Activated CD4-positive, CD25-positive, alpha-beta regulatory T cell treated with anti-CD3 and anti-CD28 coated beads, Interleukin-2, amount 50 U/mL, for 72 hours (primary cell): ENCODE measurements at regions not wholly inside any gene's neighbourhood (a gene's known extent, or its start where the extent isn't known, plus 50 kb on each side); places are given as distances from the start of the nearest gene placed in this dataset.

Experiments used
- DNase-seq: peaks from one replicate; pipeline ENCODE4 v3.0.0; 2021

DNA sequence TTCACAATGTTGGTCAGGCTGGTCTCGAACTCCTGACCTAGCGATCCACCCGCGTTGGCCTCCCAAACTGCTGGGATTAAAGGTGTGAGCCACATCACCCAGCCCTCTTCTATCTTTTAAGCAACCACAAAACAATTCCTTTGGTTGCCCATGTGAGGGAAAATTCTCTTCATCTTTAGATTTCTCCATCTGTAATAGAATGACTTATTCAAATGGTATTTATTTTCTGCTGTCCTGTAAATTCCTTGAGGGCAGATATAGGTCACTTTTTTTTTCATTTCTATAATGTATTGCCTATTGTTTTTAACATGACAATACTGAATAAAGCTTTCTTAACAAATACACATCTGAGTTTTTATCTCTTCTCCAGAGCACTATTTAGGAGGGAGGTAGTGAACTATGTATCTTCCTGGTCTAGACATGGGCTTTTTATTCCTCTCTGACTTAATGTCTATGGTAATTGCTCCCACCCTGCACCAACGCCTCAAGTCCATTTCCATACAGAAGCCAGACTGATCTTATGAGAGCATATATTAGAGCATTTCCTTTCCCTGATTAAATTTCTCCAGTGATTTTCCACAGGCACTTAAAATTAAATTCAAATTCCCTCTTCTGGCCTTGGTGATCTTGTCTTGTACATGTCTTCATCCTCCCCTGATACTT is 595.6 kb downstream of the CAAP1 start:
- DNase-seq, result no peak

DNA sequence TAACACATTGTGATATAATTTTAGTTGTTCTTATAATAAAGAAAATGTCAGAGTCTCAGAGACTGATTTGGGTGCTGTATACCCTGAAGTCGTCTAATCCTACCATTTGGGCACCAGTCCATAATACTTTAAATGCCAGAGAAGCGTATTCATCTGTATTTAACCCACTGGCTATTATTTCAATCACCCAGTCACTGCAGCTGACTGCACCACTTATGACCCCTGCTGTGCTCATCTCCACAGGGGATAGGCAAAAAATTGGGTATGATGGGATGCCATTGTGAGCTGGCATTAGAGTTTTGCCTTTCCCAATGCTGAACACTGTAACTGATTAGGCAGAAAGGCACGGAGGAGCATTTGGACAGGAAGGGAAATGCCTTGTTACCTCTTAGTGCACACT is 599.7 kb downstream of the CAAP1 start:
- DNase-seq, result no peak

DNA sequence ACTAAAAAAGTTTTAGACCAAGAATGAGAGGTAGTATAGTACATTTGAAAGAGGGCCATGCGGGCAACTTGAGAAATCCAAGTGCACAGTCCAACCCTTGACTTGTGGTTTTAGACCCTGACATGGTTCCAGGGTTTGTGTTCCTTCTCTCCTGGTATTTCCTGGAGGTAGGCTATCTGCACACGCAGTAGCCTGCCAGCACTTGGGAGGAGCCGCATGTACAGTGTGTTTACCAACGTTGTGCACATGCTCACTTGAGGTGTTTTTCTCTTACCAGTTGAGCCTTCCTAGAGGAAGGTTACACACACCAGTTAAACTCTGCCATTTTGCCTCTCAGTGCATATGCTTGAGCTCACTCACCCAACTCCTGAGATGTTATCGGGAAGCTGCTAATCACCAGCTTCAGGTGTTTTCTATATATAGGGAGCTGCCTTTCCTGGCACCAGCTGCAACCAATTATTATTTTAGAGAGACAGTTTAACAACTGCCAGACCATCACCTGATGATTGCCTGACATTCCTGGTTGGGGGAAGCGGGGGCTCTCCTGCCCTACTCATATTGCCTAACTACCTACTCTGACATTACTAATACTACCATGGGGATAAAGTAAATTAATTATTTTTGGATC is 593.4 kb upstream of the TUSC1 start:
- no peak for DNase-seq

DNA sequence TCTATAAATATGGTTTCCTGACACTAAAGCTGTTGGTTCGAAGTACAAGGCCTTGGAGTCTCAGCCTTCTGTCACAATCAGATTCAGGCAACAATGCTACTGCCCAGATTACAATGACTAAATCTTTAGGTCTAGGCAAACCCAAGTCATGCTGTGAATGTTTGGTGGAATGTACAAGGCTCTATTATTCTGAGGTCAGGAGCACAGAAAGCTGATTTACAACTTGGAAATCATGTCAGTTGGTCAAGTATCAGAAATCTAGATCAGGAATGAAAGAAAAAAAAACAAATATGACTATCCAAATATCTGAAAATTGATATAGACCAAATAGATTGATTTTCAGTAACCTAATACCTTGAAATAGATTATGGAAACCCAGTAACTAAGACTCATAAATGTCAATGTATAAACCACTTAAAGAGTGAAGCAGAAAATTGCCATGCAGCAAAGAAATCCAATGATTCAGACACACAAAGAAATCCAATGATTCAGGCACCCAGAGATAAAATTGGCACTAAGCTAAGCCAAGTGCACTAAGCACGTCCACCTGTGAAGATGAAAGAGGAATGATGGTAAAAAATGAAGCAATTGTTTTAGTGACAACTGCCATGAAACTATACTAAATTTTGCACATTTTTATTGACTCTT is 588.0 kb upstream of the TUSC1 start:
- DNase-seq, result no peak

DNA sequence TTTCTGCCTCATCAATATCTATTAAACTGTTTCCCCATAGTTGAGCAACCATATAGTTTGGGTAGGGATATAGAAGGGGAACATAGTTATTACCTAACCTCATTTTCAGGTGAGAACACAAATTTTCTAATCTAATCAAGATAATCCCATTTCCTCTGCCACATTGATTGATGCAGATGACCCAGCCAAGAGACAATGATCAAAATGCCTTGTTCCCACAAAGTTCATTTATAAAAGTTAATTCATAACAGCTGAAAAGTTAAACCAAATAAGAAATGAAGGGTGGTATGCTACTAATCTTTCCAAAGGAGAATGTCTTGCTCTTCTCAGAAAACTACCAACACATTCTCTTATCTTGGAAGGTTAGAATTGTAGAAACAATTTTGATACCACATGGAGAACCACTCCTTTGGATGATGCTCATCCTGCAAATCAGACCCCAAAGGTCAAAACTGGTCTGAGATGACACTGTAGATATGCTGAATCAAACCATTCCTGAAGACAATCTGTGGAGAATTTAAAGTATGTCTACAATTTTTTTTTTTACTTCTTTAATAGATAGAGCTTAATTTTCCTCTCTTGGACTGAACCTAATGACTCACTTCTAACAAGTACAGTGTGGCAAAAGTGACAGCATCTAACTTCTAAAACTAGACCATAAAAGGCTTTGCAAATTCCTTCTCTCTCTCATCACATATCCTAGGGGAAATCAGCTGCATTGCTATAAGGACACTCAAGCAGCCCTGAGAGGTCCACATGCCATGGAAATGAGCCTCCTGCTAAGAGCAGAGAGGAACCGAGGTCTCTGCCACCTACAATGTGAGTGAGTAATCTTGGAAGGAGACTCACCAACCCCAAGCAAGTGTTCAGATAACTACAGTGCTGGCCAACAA is 586.7 kb upstream of the TUSC1 start:
- DNase-seq, result no peak

DNA sequence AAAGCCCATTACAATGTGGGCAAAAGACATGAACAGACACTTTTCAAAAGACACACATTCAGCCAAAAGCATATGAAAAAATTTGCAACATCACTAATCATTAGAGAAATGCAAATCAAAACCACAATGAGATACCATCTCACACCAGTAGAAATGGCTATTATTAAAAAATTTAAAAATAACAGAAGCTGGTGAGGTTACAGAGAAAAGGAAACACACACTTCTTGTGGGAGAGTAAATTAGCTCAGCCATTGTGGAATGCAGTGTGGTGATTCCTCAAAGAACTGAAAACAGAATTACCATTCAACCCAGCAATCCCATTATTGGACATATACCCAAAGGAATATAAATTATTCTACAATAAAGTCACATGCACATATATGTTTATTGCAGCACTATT is 585.2 kb upstream of the TUSC1 start:
- DNase-seq, result no peak

DNA sequence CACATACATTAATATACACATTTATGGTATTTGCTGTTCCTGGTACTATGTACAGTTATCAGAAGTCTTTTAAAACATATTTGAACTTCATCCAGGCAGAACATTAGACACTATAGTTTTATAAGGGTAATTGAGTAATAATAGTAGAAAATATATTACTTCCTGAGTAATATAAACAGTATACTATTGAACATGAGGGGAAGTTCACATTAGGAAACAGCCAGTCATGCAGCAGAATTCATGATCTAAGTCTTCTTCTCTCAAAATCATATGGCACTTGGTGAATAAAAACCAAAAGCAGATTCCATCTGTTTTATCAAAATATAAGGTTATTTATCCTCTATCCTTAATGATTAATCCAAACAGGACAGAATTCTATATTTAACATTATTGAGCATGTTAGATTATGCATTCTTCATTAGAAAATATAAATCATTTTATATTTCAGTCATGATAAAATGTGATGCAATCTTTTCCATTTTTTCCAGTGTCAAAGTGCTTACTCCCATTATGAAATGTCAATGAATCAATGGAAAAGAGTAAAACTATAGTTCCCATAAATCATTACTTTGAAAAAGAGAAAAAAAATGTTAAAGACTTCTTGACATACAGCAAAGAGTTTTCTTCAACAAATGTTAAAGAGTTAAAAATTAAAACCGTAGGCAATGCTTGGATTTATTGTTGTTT is 584.3 kb upstream of the TUSC1 start:
- no peak for DNase-seq

DNA sequence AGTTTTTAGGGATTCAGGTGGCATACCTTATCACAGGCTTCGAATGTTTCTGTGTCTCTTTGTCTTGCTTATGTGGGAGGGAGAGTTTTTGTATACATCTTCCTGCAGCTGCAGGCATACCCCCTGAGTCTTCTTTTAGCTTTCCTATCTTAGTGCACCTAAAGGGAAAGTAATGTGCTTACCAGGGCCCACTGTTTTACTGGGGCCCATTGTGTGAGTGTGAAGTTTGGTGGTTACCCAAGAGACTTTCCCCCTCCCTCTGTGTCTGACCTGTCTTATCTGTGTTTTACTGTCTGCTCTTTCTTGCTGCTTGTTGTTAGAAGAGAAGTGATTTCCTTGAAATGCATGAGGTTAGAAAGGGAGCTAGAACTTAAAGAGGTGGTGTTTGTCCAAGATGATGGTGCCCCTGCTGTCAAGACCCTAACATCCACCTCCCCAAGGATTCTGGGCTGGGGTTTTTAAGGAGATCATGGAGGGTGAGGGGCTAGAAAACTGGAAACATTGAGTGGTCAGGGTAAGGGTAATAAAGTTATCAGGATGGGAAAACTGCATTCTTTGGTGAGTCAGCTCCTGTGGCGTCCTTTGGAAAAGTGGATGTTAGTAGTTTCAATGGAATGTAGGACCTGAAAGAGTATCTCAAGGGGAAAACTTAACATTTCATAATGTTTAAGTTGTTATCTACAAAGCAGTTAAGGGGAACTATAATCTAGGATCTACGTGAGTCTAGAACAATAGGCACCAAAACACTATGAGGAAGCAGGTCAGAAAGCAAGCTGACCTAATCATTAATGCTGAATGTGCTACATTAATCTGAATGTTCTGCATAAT is 583.5 kb upstream of the TUSC1 start:
- DNase-seq, result no peak

DNA sequence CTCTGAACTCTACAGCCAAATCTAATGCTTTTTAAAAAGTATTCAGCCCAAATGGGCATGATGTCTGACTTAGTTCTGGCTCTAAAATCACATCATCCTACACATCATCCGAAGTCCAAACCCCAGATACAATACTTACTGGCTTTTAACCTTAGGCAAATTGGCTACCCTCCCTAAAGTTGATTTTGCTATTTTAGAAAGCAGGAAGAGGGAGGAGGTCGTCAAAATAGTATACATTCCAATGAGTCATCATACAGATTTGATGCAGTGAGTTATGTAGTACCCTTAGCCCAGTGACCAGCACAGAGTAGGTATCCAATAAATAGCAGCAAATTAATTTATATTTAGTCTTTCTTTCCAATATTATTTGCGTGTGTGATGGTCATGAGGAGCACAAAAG is 582.0 kb upstream of the TUSC1 start:
- no peak for DNase-seq

DNA sequence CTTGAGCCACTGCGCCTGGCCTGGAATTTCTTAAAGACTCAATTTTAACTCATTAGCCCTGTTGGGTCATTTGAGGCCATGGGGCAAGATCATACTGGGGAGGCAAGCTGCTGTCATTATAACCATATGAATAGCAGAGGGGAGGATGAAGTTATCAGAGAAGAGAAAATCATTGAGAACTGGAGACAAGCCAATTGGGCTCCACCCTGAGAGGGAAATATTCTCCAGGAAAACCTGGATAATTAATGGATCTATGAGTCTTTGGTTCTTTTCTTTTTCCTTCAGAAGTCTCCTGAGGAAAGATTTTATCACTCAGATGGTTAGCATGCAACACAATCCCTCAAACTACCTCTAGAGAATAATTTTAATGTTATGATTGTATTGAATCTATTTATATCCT is 569.6 kb upstream of the TUSC1 start:
- DNase-seq, result no peak

DNA sequence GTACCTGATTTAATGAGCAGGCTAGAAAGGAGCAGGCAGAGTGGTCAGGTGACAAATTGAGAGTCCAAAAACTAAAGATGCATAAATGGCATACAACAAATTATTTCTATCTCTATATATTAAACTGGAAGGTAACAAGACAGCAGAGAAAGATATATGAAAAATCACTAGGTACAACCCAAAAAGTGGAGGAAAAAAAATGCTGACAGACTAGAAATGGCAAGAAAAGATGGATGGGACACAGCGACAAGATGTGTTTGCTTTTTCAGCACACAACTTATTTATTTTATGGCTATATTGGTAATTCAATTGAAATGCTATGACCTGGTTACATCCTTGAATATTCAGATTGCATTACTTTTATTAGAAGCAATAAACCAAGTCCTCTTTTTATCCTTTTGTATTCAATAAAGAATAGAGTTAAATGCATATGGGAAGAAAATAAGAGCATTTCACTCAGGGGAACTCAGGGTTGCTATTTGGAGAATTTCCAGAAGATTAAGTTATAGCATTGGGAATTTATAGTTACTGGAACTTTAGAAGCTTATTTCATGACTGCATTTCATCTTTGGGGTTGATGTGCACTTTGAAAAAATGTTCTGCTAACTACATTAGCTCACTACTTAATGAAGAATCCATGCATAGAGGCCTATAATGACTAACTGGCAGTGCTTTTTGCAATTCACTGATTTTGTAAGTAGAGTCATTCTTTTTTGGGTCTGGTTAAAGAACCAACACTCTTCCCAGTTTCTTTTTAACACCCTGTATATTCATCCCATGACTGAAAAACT is 566.6 kb upstream of the TUSC1 start:
- no peak for DNase-seq

DNA sequence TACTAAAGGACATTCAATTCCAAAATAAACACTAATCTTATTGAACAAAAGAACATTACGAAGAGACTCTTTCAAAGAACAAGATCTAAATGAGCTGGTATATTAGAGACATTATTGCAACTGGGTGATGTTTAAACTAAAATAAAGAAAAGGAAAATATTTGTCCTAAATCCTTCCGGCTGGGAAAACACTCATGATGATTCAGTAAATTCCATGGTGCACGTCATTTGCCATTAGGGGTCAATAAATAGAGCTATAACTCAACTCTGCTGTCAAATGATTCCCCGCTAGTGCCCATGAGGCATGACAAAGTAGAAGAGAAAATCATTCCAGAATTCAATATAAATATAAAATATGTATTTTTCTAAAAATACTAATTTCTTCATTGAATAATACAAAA is 565.5 kb upstream of the TUSC1 start:
- DNase-seq, result no peak

DNA sequence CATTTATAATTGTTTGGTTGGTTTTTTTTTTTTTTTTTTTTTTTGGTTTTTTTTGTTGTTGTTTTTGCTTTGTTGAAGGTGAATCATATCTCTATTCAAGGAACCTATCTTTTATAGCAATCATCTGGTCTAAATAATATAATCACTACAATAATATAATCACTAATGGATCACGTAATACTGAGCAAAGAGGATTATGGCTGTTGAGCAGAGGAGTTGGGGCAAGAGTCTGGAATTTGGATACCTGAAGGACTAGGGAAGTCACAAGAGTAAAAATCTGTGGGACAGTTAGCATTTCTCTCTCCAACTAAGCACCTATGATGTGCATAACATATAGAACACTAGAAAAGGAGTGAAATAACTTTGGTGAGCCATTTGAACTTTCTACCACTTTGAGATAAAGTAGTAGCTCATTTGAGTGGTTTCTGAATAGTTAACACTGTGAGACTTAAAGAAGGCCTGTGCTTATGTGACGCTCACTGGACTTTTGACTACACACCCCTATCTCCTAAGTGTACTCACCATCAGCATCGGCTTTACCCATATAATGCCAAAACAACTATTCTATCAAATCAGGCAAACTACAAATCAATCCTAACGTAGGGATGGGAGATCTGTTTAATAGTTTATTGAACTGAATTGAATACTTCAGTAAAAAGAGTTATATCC is 564.9 kb upstream of the TUSC1 start:
- no peak for DNase-seq

DNA sequence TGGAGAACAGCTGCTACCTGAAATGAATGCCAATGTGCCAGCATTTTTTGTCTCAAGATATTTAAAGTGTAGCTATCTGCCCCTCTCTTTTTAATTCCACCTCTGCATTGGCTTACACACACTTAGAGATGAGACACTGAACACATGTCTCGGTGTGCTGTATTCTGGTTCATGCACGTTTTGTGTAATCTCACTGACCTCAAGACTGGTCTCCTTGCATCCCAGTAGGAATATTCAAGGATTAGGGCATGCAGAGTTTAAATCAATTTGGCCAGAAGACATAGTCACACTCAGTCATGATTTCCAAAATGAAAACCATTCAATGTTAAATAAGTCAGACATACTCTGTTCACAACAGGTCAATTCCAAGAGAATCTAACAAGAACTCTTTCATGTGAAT is 561.8 kb upstream of the TUSC1 start:
- no peak for DNase-seq

DNA sequence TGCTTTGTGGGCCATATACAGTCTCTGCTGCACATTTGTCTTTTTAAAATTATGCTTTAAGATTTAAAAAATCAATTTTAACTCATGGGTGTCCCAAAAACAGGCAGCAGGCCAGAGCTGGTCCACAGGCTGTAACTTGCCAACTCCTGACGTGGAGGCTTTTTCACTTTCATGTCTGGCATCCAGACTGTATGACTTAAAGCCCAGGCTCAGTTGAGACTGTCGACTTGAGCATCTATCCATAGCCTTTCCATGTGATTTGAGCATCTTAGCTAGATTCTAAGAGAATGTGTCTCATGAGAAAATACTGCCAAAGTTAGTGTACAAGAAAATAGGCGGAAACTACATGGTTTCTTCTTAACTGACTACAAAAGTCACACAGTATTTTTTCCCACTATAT is 559.0 kb upstream of the TUSC1 start:
- DNase-seq, result no peak

DNA sequence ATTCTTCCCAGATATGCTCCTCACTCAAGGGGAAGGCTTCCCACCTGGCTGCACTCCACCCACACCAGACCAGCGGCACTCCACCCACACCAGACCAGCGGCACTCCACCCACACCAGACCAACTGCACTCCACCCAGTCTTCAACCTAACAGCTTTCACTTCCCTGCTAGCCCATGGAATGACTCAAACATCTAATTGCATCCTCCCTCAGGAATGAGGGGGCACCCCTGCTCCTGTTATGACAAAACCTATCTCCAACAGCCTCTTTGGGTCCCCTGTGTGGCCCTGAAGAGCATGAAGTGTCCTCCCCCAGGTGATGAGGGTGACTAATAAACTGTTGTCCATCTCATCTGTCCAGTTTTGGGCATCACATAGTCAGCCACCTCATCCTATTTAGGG is 556.6 kb upstream of the TUSC1 start:
- no peak for DNase-seq

DNA sequence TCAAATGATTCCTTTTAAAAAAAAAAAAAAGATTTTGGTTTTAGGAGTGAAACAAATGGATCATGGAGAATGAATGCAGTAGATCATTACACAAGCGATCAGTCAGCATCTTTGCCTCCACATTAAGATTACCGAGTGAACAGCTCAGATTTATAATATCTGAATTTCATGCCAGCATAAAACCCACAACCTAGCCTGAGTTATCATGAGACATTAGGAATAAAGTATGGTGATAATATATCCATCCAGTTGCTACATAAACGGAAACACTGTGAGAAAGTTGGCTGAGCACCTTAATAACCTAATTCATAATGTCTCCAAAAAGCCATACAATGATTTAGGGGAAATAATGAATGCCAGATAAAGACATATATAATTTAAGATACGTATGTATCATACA is 553.1 kb upstream of the TUSC1 start:
- no peak for DNase-seq

DNA sequence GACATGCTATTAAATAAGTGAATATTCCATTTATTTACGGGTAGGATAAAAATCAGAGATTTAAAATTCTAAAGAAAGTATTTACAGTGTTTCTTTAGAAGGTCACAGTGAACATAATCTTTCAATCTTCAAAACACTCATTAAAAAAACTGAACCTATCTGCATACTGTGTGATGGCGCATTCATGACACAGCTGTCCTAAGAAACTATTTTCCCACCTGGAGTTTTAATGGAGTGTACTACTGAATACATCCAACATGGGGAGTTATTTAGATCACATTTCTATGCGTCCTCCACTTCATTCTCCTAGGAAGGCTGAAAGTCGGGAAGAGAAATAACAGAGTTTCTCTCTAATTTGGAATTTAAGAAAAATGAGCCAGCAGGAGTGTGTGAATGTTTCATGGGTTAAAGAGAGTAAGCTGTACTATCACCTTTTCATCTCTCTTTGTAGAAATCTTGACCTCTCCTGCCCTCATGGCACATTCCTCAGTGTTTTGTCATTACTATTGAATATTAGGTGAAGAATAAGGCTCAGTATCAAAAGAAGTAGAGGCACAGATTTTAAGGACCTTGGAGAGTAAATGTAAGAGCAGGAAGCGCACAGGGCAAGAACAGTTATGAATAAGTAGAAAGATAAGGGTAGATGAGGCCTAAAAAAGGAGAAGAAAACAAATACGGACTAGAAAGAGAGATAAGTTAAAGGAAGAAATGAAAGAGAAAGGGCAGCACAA is 551.2 kb upstream of the TUSC1 start:
- no peak for DNase-seq

DNA sequence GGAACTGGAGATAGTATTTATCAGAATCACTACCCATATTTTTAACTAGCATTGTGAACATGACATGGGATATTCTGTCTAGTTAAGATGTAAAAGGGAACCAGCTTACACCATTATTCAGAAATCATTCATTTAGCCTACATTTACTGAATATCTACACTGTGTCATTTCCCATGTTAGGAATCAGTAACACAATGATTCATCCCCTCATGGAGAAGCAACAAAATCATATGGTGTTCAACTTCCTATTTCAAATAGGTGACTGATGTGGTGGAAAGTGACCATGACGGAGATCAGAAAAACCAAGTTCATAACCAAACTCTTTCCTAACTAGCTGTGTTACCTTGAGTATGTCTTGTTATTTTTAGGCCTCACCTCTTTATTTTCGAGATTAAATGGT is 550.0 kb upstream of the TUSC1 start:
- no peak for DNase-seq

DNA sequence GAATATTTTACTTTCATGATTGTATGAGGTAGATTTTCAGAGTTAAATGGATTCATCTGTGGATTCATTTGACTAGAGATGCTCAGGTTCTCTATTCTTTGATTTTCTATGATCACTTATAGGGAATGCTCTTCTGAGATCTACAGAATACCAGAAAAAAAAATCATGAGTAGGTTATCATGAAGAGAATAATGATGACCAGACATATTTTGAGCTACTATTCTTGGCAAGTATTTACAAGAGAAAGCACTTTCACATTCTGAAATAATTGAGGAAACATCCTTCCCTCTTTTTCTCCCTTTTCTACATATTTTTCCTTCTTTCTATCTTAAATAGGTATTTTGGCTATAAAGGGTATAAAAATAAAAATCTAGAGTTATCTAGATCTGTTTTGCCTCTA is 543.0 kb upstream of the TUSC1 start:
- DNase-seq, result no peak
